Spleen (tissue), 7 donors: ENCODE measurements at regions not wholly inside any gene's neighbourhood (a gene's known extent, or its start where the extent isn't known, plus 50 kb on each side); places are given as distances from the start of the nearest gene placed in this dataset.

Source experiments
- POLR2A ChIP-seq, 3 donors: fragments of 450-650 bp; IDR thresholded peaks; one replicate each; pipeline ENCODE4 v1.5.1; 2017; ENCODE audit warnings: antibody characterized with exemption in 3 of 3, mild to moderate bottlenecking in 1 of 3
- TF ChIP-seq, protein P1 (sequence below), 11 experiments: fragments of 200-600 bp in 7 of 11; fragments of 450-650 bp in 4 of 11; sonication (generic) in 4 of 11; IDR thresholded peaks in 8 of 11; conservative IDR thresholded peaks in 3 of 11; 1 replicate in 7 of 11; 2 replicates in 4 of 11; pipeline versions ENCODE4 v1.4.0 to v1.8.0; 2016 to 2021; ENCODE audit warnings: antibody characterized with exemption in 11 of 11, inconsistent platforms in 4 of 11, mild to moderate bottlenecking in 1 of 11
- donor health status: DM: no; HTN: no; CAD: no; lungs with moderate emphysema.
- donor health status: DM: no; HTN: no; CAD: no.
- donor health status: DM: no; HTN: no; CAD: no.

DNA sequence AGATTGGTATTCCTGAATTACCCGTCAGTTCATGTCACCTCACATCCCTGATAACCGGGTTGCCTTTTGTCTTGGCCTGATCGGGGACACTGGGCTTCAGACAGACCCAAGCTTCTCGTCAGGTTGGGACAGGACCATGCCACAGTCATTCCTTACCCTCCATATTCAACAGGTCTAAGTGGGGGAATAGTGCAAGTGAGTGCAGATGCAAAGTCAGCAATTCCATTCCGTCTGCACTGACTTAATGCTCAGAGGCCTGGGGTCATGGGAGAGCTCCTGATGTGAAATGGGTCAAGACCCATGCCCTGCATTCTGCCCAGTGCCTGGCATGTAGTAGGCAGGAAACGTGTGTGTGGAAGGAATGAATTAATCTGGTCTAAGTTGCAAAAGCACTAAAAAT lies 95.4 kb upstream of the PITRM1 start:
- TF ChIP-seq POLR2A (IDR thresholded peaks at IDR 0.05) = no peak
- TF ChIP-seq, protein P1, sequence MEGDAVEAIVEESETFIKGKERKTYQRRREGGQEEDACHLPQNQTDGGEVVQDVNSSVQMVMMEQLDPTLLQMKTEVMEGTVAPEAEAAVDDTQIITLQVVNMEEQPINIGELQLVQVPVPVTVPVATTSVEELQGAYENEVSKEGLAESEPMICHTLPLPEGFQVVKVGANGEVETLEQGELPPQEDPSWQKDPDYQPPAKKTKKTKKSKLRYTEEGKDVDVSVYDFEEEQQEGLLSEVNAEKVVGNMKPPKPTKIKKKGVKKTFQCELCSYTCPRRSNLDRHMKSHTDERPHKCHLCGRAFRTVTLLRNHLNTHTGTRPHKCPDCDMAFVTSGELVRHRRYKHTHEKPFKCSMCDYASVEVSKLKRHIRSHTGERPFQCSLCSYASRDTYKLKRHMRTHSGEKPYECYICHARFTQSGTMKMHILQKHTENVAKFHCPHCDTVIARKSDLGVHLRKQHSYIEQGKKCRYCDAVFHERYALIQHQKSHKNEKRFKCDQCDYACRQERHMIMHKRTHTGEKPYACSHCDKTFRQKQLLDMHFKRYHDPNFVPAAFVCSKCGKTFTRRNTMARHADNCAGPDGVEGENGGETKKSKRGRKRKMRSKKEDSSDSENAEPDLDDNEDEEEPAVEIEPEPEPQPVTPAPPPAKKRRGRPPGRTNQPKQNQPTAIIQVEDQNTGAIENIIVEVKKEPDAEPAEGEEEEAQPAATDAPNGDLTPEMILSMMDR (IDR thresholded peaks at IDR 0.05 in 8 of 11, conservative IDR thresholded peaks at IDR 0.05 in 3 of 11) = no peak
